GM21367 (cell line): ENCODE measurements at regions not wholly inside any gene's neighbourhood (a gene's known extent, or its start where the extent isn't known, plus 50 kb on each side); places are given as distances from the start of the nearest gene placed in this dataset.

Experiments used
- ATAC-seq: cut with Tn5 transposase; IDR thresholded peaks from one replicate; pipeline ENCODE4 v1.9.1; 2021; ENCODE audit not compliant: unreplicated experiment

DNA sequence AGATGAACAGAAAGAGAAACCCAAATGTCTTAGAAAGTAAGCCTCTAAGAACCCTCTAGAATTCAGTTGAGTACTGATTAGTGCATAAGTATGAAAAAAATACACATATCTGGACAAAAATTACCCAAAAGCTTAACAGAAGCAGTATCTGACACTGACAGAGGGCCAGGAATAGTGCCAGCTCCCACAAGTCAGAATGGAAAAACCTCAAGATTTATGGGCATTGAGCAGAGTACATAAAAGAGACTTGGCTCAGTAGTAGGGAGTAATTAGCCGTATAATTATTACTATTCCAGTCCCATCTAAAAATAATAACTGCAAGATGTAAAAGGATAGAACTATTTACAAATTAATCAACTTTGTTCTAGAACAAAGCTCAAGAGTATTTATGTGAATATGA lies 834.5 kb downstream of the FAM181B start:
- ATAC-seq: no peak

- ATAC-seq: no peak
Measured at GRCh38 chr11:81897639-81898038, 836.0 kb downstream of the FAM181B start.

- no peak for ATAC-seq
Measured at GRCh38 chr11:81895258-81895657, 838.4 kb downstream of the FAM181B start.

DNA sequence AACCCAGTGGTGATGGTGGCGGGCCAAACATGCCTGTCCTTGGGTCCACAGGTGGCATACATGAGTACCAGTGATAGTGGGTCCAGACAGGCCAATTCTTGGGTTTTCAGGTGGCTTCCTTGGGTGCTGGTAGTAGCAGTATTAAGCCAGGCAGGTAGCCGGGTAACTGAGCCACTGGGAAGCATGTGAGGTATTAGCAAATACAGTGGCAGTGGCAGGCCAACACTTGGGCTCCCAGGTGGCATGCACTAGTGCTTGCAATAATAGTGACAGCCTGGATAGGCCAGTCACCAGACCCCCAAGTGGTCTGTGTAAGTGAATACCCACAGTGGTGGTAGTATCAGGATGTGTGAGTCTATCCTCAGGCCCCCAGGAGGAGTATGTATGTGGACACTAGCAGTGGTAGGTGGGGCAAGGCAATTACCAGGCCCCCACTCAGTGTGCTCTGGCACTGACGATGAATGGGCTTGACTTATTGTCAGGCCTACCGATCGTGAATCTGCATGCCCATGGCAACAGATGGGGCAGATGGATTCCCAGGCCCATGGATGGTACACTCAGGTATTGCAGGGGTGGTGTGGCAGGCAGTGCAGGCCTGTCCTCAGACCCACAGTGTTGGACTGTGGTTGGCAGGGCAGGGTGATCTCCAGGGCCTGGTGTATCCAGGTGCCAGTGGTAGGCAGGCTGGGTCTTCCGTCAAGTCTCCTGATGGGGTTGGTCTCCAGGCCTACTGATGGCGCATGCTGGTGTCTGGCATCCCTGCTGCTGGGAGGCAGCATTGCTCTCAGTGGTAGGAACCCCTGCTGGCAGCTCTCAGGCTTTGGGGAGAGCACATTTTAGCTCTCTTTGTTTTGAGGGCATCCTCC lies 840.7 kb downstream of the FAM181B start:
- no peak for ATAC-seq

DNA sequence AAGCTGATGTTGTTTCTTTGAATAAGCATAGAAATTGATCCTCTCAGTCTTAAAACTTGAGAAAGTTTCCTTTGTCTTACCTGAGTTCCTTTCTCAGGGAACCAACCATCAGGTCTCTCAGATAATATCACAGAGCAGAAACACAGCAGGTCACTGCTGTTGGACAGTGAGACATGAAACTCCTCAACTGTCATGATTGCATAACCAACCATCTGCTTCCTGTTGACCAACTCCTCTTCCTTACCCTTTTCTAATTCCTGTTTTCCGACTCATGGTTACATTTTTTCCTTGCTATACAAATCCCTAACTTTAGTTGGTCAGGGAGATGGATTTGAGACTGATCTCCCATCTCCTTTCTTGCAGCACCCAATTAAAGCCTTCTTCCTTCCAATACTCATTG lies 845.3 kb downstream of the FAM181B start:
- ATAC-seq: no peak

DNA sequence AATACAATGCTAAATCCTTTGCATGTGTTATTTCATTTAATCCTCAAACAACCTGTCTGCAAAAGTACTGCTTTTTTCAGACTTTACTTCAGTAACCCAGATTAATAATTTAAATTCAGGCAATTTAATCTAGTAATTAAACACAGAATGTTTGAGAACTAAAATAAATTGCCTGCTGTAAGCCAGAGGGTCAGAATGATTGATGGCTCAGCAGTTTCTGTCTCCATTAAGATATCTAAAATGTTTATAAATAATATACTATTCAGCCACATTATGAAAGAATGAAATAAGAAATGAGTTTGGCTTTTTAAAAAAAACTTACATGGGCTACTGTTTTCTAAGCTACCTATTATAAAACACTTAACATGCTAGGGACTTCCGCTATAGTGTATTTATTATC lies 846.0 kb downstream of the FAM181B start:
- no peak for ATAC-seq

DNA sequence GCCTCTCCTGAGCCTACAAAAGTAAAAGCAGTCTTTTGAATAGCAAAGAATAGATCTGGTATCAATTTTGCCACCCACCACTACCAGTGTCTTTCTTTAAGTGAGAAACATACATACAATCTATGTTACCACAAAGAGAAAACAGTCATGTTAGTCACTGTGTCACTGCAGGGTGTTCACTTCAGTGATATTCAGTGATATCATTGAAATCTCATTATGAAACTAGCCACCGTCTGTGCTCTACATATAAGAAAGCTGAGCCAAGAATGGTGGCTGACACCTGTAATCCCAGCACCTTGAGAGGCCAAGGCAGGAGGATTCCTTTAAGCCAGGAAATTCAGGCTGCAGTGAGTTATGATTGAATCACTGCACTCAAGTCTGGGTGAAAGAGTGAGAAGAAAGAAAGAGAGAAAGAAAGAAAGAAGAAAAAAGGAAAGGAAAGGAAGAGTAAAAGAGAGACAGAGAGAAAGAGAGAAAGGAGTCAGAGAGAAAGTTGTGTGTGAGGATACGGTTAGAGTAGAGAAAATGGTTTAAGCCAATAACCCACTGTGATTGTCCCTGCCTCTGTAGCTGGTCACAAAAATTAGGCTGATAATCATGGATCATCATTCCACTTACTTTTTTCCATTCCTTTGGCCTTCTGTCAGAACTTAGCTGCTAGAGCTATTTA lies 847.1 kb downstream of the FAM181B start:
- no peak for ATAC-seq

GRCh38 chr11:81874635-81875034 lies 859.0 kb downstream of the FAM181B start:
- ATAC-seq: peak; percentile 22

- ATAC-seq: no peak
Measured at GRCh38 chr11:81870815-81871214, 862.8 kb downstream of the FAM181B start.

GRCh38 chr11:81870066-81870412 lies 863.6 kb downstream of the FAM181B start:
- ATAC-seq: peak; percentile 54

DNA sequence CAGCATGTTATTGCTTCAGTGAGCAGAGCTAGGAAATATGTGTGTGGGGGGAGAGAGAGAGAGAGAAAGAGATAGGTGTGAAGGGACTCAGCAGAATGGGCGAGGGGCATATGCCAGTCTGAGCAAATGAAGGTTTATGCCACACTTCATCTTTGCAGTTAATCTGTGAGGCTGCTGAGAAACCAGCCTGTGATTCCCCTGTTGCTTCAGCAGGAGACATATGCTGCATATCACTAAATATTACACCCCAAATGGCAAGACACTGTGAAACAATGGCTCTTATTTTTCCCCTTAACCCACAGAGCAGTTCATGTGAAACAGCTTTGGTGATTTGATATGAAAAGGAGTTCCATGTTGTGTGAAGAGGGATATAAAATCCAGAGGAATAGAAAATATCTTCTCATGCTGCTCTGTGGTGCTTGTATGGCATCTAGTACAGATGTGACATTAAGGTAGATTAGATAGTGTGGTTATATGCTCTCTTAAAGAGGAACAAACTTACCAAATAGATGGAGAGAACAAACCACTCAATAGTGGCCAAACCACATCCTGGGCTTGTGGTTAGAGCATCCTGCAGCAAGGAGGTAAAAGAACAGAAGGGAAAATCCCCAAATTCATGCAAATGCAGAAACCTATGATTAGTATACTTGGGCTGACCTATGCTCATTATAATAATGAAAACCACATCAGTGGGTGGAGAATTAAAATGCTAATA lies 864.2 kb downstream of the FAM181B start:
- peak; percentile 97 for ATAC-seq

GRCh38 chr11:81866896-81867295 lies 866.8 kb downstream of the FAM181B start:
- no peak for ATAC-seq

DNA sequence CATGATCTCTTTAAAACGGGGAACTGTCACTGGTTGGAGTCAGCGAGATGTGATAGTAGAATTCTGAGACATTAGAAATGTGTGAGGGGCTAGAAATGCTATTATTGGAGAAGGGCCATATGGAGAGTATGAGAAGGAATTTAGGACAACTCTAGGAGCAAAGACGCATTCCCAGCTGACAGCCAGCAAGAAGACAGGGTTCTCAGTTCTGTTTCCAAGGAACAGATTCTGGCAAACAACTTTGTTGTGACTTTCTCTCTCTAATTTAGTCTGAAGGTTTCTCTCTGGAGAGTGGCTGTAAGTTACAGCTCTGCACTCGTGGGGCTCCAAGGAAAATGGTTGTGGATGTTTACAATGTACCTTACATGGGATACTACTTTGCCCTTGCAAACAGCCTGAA lies 876.3 kb downstream of the FAM181B start:
- ATAC-seq: no peak

DNA sequence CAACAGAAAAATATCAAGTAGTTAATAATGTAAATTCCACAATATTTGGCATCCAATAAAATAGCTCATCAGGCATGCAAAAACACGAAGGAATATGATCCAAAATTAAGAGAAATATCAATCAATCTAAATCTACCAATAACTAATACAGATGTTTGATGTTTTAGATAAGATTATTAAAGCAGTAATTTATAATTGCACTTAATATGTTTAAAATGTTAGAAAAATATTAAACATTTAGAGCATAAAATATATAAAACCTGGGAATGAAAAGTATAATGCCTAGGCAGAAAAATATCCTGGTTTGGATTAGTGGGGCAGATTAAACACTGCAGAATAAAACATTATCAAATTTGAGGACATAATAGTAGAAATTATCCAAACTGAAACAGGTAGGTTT lies 879.9 kb downstream of the FAM181B start:
- ATAC-seq: no peak

- no peak for ATAC-seq
Measured at GRCh38 chr11:81852896-81853295, 880.8 kb downstream of the FAM181B start.

- no peak for ATAC-seq
Measured at GRCh38 chr11:81840380-81840779, 893.3 kb downstream of the FAM181B start.

- no peak for ATAC-seq
Measured at GRCh38 chr11:81839976-81840375, 893.7 kb downstream of the FAM181B start.

GRCh38 chr11:81839016-81839415 lies 894.6 kb downstream of the FAM181B start:
- ATAC-seq: no peak

GRCh38 chr11:81829976-81830375 lies 903.7 kb downstream of the FAM181B start:
- ATAC-seq: no peak

- no peak for ATAC-seq
Measured at GRCh38 chr11:81825346-81825745, 908.3 kb downstream of the FAM181B start.

DNA sequence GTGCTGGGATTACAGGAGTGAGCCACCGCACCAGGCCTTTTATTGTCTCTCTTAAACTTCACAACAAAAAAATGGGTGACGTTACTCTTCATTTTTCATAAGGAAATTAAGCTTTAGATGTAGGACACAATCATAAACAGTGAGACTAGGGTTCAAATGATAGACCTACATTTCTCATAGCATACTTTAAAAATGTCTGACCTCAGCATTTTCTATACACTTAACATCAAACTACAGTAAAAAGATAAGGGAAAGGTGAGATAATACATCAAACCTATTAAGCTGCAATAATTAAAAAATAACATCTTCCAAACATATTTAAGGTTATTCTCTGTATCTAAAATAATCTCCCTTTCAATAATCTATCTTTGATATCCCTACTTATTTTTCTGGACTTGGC lies 914.2 kb downstream of the FAM181B start:
- ATAC-seq: no peak

GRCh38 chr11:81804858-81805257 lies 928.8 kb downstream of the FAM181B start:
- ATAC-seq: no peak
